T-helper 2 cell treated with Interferon-gamma antibody and Interleukin-4, amounts not matched to agents 5 μg/mL and 100 μg/mL, for 36 hours (primary cell): ENCODE measurements at regions not wholly inside any gene's neighbourhood (a gene's known extent, or its start where the extent isn't known, plus 50 kb on each side); places are given as distances from the start of the nearest gene placed in this dataset.
"Not testable (repeated sequence)": the region's sequence is repeated elsewhere in the genome, so short reads cannot be mapped to it uniquely, and the experiment has no call there.

Experiments used
- DNase-seq: peaks from one replicate; pipeline ENCODE4 v3.0.0; 2021; ENCODE audit warnings: low spot score
- H3K27ac Mint-ChIP-seq: one replicate; pipeline ENCODE4 v1.8.0; 2021; ENCODE audit warnings: mild to moderate bottlenecking, mixed read lengths
- H3K27me3 Mint-ChIP-seq: one replicate; pipeline ENCODE4 v1.8.0; 2021; ENCODE audit warnings: low read depth, mixed read lengths
- H3K36me3 Mint-ChIP-seq: one replicate; pipeline ENCODE4 v1.8.0; 2021; ENCODE audit warnings: low read depth, mixed read lengths
- H3K4me1 Mint-ChIP-seq: one replicate; pipeline ENCODE4 v1.8.0; 2021; ENCODE audit warnings: low read depth, mixed read lengths
- H3K4me3 Mint-ChIP-seq: one replicate; pipeline ENCODE4 v1.8.0; 2022; ENCODE audit warnings: mild to moderate bottlenecking, moderate library complexity, mixed read lengths
- H3K9me3 Mint-ChIP-seq: one replicate; pipeline ENCODE4 v1.8.0; 2021; ENCODE audit warnings: mixed read lengths

DNA sequence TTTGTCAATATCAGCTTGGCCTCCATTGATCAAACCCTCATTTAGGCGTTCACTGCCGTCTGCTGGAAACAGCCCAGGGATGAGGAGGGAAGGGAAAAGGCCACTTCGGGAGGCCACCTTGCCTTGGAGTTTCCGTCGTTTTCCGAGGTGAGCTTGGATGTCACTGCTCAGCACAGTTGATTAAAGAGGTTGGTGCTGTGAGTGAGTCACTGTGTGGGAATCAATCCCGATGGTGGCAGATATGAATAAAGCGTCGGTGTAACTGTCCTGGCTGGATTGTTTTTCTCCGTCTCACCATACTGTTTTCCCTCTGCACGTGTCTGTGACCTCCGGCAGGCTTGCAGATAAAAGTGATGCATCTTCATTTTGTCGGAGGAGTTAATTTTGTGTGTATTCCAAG lies 148.1 kb downstream of the NPIPA7 start:
- DNase-seq, H3K4me1 Mint-ChIP-seq, H3K27ac Mint-ChIP-seq, H3K4me3 Mint-ChIP-seq, H3K9me3 Mint-ChIP-seq, H3K27me3 Mint-ChIP-seq, H3K36me3 Mint-ChIP-seq: not testable (repeated sequence)

- not testable (repeated sequence) for H3K36me3 Mint-ChIP-seq, H3K27me3 Mint-ChIP-seq, DNase-seq, H3K4me3 Mint-ChIP-seq, H3K9me3 Mint-ChIP-seq, H3K27ac Mint-ChIP-seq, H3K4me1 Mint-ChIP-seq
Observed at GRCh38 chr16:16530744-16531143, 151.8 kb downstream of the NPIPA7 start.

DNA sequence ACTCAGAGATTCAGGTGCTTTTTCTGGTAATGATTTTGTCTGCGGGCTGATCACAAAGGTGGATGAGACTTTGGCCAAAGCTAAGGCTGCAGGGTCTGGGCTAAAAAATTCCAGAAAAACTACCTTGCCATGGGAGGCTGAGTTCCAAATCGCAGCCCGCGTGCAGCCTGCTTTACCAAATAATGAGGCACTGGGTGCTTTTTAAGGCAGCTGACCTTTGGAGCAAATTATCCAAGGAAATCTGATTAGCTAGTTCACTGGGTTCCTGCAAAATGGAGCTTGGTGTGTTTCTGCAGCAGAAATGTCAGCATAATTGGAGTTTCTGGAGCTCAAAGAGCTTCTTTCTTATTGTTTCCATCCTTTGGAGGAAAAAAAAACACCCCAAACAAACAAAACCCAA lies 156.6 kb downstream of the NPIPA7 start:
- not testable (repeated sequence) for DNase-seq, H3K4me3 Mint-ChIP-seq, H3K4me1 Mint-ChIP-seq, H3K27ac Mint-ChIP-seq, H3K36me3 Mint-ChIP-seq, H3K27me3 Mint-ChIP-seq, H3K9me3 Mint-ChIP-seq

- not testable (repeated sequence) for H3K36me3 Mint-ChIP-seq, DNase-seq, H3K4me1 Mint-ChIP-seq, H3K9me3 Mint-ChIP-seq, H3K27me3 Mint-ChIP-seq, H3K27ac Mint-ChIP-seq, H3K4me3 Mint-ChIP-seq
Observed at GRCh38 chr16:16536151-16536550, 157.2 kb downstream of the NPIPA7 start.

GRCh38 chr16:16549710-16550109 lies 170.8 kb downstream of the NPIPA7 start:
- not testable (repeated sequence) for H3K4me3 Mint-ChIP-seq, H3K9me3 Mint-ChIP-seq, H3K36me3 Mint-ChIP-seq

DNA sequence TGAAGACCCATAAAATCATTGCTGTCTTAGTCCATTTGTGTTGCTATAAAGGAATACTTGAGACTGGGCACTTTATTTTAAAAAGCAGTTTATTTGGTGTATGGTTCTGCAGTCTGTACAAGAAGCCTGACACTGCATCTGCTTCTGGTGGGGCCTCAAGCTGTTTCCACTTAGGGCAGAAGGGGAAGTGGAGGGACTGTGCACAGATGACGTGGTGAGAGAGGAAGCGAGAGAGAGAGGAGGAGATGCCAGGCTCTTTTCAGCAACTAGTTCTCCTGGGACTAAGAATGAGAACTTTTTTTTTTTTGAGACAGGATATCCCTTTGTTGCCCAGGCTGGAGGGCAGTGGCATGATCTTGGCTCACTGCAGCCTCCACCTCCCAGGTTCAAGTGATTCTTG lies 171.9 kb downstream of the NPIPA7 start:
- not testable (repeated sequence) for DNase-seq, H3K27me3 Mint-ChIP-seq, H3K27ac Mint-ChIP-seq, H3K36me3 Mint-ChIP-seq, H3K4me3 Mint-ChIP-seq, H3K9me3 Mint-ChIP-seq, H3K4me1 Mint-ChIP-seq

More at GRCh38 chr16:16549710-16550109, 170.8 kb downstream of the NPIPA7 start:
- not testable (repeated sequence) for H3K27ac Mint-ChIP-seq, DNase-seq, H3K4me1 Mint-ChIP-seq, H3K27me3 Mint-ChIP-seq

- not testable (repeated sequence) for DNase-seq, H3K36me3 Mint-ChIP-seq, H3K9me3 Mint-ChIP-seq, H3K4me3 Mint-ChIP-seq, H3K27ac Mint-ChIP-seq, H3K27me3 Mint-ChIP-seq, H3K4me1 Mint-ChIP-seq
Observed at GRCh38 chr16:16552819-16553340, 173.9 kb downstream of the NPIPA7 start.

GRCh38 chr16:16559179-16559740 lies 180.3 kb downstream of the NPIPA7 start:
- not testable (repeated sequence) for H3K4me1 Mint-ChIP-seq, H3K27me3 Mint-ChIP-seq, H3K9me3 Mint-ChIP-seq, H3K27ac Mint-ChIP-seq, H3K36me3 Mint-ChIP-seq, DNase-seq, H3K4me3 Mint-ChIP-seq

- not testable (repeated sequence) for H3K4me1 Mint-ChIP-seq, H3K27me3 Mint-ChIP-seq, H3K36me3 Mint-ChIP-seq, H3K9me3 Mint-ChIP-seq, DNase-seq, H3K4me3 Mint-ChIP-seq, H3K27ac Mint-ChIP-seq
Observed at GRCh38 chr16:16561532-16561931, 182.6 kb downstream of the NPIPA7 start.

DNA sequence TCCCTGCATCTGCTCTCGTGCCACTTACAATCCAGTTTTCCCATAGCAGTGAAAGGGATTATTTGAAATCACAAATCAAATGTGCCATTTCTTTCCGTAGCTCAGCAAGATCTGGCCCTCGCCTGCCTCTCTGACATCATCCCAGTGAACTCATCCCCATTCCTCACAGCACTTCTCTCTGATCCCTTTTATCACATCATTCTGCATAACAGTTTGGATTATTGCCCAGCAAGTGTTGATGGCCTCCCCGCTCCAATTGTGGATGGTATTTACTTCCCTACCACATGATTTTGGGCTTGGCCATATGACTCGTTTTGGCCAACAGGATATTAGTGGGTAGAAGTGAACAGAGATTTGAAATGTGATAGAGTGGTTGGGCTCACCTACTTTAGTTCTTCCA lies 185.0 kb downstream of the NPIPA7 start:
- H3K27ac Mint-ChIP-seq, H3K9me3 Mint-ChIP-seq, H3K4me1 Mint-ChIP-seq, DNase-seq, H3K27me3 Mint-ChIP-seq, H3K36me3 Mint-ChIP-seq, H3K4me3 Mint-ChIP-seq: not testable (repeated sequence)

- H3K27ac Mint-ChIP-seq, H3K4me3 Mint-ChIP-seq, H3K9me3 Mint-ChIP-seq, H3K36me3 Mint-ChIP-seq, DNase-seq, H3K4me1 Mint-ChIP-seq, H3K27me3 Mint-ChIP-seq: not testable (repeated sequence)
Observed at GRCh38 chr16:16565326-16565725, 186.4 kb downstream of the NPIPA7 start.

DNA sequence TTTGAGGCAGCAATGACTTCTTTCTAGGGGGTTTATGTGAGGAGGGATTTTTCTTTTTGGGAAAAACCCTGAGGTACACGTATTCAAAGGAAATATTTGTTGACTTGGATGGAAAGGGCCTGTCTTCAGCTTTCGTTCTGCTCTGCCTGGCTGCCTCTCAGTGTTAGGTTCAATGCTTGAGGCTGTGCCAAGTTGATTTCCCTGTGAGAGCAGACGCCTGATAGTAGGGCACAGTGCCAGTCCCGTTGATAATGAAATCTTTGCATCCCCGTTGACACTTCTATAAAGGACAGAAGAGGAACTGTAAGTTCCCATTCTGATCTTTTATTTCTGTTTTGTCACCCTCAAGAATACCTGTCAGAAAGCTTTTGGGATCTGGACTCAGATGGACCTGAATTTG lies 191.1 kb downstream of the NPIPA7 start:
- DNase-seq, H3K4me1 Mint-ChIP-seq: not testable (repeated sequence)

DNA sequence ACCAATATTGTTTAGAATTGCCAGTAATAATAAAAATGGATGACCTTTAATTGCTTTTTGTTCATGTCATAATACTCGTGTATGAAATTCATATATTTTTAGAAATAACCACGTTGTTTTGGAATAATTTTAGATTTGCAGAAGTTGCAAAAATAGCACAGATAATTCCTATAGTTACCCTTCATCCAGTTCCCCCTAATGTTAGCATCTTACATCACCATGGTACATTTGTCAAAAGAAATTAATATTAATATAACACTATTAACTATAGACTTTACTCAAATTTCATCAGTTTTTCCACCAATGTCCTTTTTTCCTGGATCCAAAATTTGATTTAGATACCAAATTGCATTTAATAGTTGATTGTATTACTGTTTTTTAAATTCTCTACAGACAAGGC lies 191.9 kb downstream of the NPIPA7 start:
- not testable (repeated sequence) for DNase-seq, H3K36me3 Mint-ChIP-seq, H3K27ac Mint-ChIP-seq, H3K4me3 Mint-ChIP-seq, H3K9me3 Mint-ChIP-seq, H3K27me3 Mint-ChIP-seq, H3K4me1 Mint-ChIP-seq

More for the DNA sequence above, 191.1 kb downstream of the NPIPA7 start:
- not testable (repeated sequence) for H3K36me3 Mint-ChIP-seq, H3K27ac Mint-ChIP-seq, H3K4me3 Mint-ChIP-seq, H3K27me3 Mint-ChIP-seq, H3K9me3 Mint-ChIP-seq

DNA sequence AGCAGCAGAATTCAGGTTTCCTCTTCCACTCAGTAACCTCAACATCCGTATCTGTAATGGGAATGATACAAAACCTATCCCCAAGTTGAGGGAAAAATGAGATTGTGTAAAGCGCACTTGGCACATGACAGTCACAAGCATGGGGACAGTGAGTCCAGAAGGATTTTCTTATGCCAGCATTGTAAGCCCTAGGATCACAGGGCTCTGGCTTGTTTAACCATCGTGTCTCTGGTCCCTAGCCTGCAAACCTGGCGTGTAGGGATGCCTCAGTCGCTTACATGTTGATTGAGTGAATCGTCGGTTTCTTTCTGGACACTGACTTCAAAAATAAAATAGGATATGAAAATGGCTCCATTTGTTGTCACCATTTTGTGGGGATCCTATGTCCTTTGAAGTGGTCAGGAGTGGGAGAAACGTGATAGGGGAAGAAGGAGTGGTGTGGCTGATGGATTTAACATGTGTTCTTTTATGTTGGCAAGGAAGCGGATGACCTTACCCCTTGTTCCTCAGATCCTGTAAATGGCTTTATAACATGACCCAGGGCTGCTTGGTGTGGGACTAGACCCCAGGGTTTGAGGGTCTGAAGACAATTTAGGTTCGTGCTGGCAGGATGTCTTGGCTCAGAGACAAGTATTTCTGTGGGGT lies 193.3 kb downstream of the NPIPA7 start:
- not testable (repeated sequence) for H3K27ac Mint-ChIP-seq, H3K4me1 Mint-ChIP-seq, H3K27me3 Mint-ChIP-seq, H3K4me3 Mint-ChIP-seq, H3K9me3 Mint-ChIP-seq, DNase-seq, H3K36me3 Mint-ChIP-seq

DNA sequence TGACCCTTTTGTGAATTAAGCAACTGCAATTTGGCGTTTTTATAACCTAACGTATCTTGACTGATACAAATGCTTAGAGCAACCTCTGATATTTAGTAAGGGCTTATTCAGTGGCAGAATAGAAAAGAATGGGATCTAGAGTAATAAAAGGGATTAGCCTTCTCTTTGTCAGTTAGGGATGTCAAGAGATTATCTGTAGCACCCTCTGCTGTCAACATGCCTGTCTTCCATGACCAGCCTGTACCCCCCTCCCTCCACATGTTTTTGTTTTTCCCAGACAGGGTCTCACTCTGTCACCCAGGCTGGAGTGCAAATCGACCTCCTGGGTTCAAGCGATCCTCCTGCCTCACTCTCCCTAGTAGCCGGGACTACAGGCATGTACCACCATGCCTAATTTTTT lies 198.1 kb downstream of the NPIPA7 start:
- H3K4me1 Mint-ChIP-seq, H3K27me3 Mint-ChIP-seq, H3K4me3 Mint-ChIP-seq, H3K9me3 Mint-ChIP-seq, H3K27ac Mint-ChIP-seq, H3K36me3 Mint-ChIP-seq, DNase-seq: not testable (repeated sequence)
